ENCODE measurements at regions not wholly inside any gene's neighbourhood (a gene's known extent, or its start where the extent isn't known, plus 50 kb on each side); places are given as distances from the start of the nearest gene placed in this dataset.

GRCh38 chr2:215861607-215862350, 151.6 kb downstream of the MREG start:
- TF ChIP-seq, protein P1, sequence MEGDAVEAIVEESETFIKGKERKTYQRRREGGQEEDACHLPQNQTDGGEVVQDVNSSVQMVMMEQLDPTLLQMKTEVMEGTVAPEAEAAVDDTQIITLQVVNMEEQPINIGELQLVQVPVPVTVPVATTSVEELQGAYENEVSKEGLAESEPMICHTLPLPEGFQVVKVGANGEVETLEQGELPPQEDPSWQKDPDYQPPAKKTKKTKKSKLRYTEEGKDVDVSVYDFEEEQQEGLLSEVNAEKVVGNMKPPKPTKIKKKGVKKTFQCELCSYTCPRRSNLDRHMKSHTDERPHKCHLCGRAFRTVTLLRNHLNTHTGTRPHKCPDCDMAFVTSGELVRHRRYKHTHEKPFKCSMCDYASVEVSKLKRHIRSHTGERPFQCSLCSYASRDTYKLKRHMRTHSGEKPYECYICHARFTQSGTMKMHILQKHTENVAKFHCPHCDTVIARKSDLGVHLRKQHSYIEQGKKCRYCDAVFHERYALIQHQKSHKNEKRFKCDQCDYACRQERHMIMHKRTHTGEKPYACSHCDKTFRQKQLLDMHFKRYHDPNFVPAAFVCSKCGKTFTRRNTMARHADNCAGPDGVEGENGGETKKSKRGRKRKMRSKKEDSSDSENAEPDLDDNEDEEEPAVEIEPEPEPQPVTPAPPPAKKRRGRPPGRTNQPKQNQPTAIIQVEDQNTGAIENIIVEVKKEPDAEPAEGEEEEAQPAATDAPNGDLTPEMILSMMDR (IDR thresholded peaks at IDR 0.05) = no peak
- TF ChIP-seq CREB1 (CRISPR knock-in tag; IDR thresholded peaks at IDR 0.05) (no peak), IRF2 (CRISPR knock-in tag; IDR thresholded peaks at IDR 0.05; ENCODE audit: borderline replicate concordance, low read depth) (no peak), NR1H2 (CRISPR knock-in tag; IDR thresholded peaks at IDR 0.05) (no peak), ZNF138 (CRISPR knock-in tag; conservative IDR thresholded peaks at IDR 0.05) (no peak), MAX (CRISPR knock-in tag; IDR thresholded peaks at IDR 0.05) (no peak)
- TF ChIP-seq, protein P2, sequence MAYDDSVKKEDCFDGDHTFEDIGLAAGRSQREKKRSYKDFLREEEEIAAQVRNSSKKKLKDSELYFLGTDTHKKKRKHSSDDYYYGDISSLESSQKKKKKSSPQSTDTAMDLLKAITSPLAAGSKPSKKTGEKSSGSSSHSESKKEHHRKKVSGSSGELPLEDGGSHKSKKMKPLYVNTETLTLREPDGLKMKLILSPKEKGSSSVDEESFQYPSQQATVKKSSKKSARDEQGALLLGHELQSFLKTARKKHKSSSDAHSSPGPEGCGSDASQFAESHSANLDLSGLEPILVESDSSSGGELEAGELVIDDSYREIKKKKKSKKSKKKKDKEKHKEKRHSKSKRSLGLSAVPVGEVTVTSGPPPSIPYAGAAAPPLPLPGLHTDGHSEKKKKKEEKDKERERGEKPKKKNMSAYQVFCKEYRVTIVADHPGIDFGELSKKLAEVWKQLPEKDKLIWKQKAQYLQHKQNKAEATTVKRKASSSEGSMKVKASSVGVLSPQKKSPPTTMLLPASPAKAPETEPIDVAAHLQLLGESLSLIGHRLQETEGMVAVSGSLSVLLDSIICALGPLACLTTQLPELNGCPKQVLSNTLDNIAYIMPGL (CRISPR knock-in tag; IDR thresholded peaks at IDR 0.05) = no peak
